ENCODE measurements at regions not wholly inside any gene's neighbourhood (a gene's known extent, or its start where the extent isn't known, plus 50 kb on each side); places are given as distances from the start of the nearest gene placed in this dataset.

GRCh38 chr13:67353031-67353430 lies 122.9 kb upstream of the PCDH9 start:
- Histone ChIP-seq H3K4me2 (no peak overlapping the region), H3K4me1 (no peaks in the 10 kb centered on the region), H3K27ac (no peak overlapping the region), H3K4me3 (no peak overlapping the region), H3K9me3 (no peaks in the 10 kb centered on the region)
- DNase-seq (ENCODE audit: low read depth in 1 of 2, low spot score in 1 of 2) (no peak), FAIRE-seq (no peak), ATAC-seq (no peak)
- ChIA-PET CTCF (no interaction called here), POLR2A (no interaction called here)
- TF ChIP-seq E2F6 (IDR thresholded peaks at IDR 0.05; ENCODE audit: borderline replicate concordance, low read depth) (no peak), PHF8 (IDR thresholded peaks at IDR 0.05; ENCODE audit: borderline replicate concordance, low read depth) (no peak), ESRRA (IDR thresholded peaks at IDR 0.05; ENCODE audit: borderline replicate concordance, low read length) (no peak), HDAC2 (IDR thresholded peaks at IDR 0.05) (no peak), HMGXB4 (CRISPR knock-in tag; IDR thresholded peaks at IDR 0.05; ENCODE audit: borderline replicate concordance) (no peak), MYC (IDR thresholded peaks at IDR 0.05; ENCODE audit: borderline replicate concordance, low read length) (no peak), REST (IDR thresholded peaks at IDR 0.05) (no peak), CHD2 (IDR thresholded peaks at IDR 0.05; ENCODE audit: low read length, partially characterized antibody) (no peak)
- WGBS (ENCODE audit: missing lambda C conversion rate), result 3% methylated on average over 1 of the region's 1 CpG

GRCh38 chr13:67351909-67352308 lies 121.8 kb upstream of the PCDH9 start:
- no peaks in the 10 kb centered on the region for H3K9me3 ChIP-seq
- H3K4me1 ChIP-seq, result no peaks in the 10 kb centered on the region
- 92% methylated on average over 1 of the region's 1 CpG for WGBS (ENCODE audit: missing lambda C conversion rate)
- ChIA-PET POLR2A (no interaction called here), CTCF (no interaction called here)
- FAIRE-seq (no peak), ATAC-seq (no peak), DNase-seq (ENCODE audit: low read depth in 1 of 2, low spot score in 1 of 2) (no peak)
- H3K27ac ChIP-seq, result no peak overlapping the region
- TF ChIP-seq ATOH8 (CRISPR knock-in tag; IDR thresholded peaks at IDR 0.05; ENCODE audit: low read depth), result no peak
- no peak for TF ChIP-seq E2F6 (IDR thresholded peaks at IDR 0.05; ENCODE audit: borderline replicate concordance, low read depth)
- TF ChIP-seq NPAS2 (CRISPR knock-in tag; IDR thresholded peaks at IDR 0.05; ENCODE audit: borderline replicate concordance), result no peak
- TF ChIP-seq GATA3 (IDR thresholded peaks at IDR 0.05; ENCODE audit: borderline replicate concordance), result no peak
- no peak for TF ChIP-seq RNF2 (IDR thresholded peaks at IDR 0.05; ENCODE audit: borderline replicate concordance, low read depth)
- no peak for TF ChIP-seq MYC (IDR thresholded peaks at IDR 0.05; ENCODE audit: borderline replicate concordance, low read length)
- TF ChIP-seq SREBF2 (IDR thresholded peaks at IDR 0.05), result no peak
- TF ChIP-seq MAZ (IDR thresholded peaks at IDR 0.05; ENCODE audit: borderline replicate concordance, low read depth, low read length), result no peak
- TF ChIP-seq JUNB (IDR thresholded peaks at IDR 0.05), result no peak
- TF ChIP-seq NFE2L2 (conservative IDR thresholded peaks at IDR 0.05; ENCODE audit: low read length), result no peak
- no peak for TF ChIP-seq BHLHE40 (IDR thresholded peaks at IDR 0.05; ENCODE audit: low read depth, low read length)
- no peak for TF ChIP-seq PBX3 (IDR thresholded peaks at IDR 0.05)
- TF ChIP-seq ZNF302 (CRISPR knock-in tag; IDR thresholded peaks at IDR 0.05), result no peak
- no peak for TF ChIP-seq ELK1 (IDR thresholded peaks at IDR 0.05; ENCODE audit: low read depth, low read length)
- TF ChIP-seq ZFP36 (IDR thresholded peaks at IDR 0.05; ENCODE audit: borderline replicate concordance, partially characterized antibody), result no peak
- no peak for TF ChIP-seq SMC3 (IDR thresholded peaks at IDR 0.05)
- TF ChIP-seq PHF8 (IDR thresholded peaks at IDR 0.05; ENCODE audit: borderline replicate concordance, low read depth), result no peak
- no peak overlapping the region for H3K4me3 ChIP-seq
- no peak overlapping the region for H3K4me2 ChIP-seq
